ENCODE measurements at regions not wholly inside any gene's neighbourhood (a gene's known extent, or its start where the extent isn't known, plus 50 kb on each side); places are given as distances from the start of the nearest gene placed in this dataset.
A peak's percentile ranks its signal among the peaks of the same experiment; 100 is the strongest.
"Not testable (repeated sequence)": the region's sequence is repeated elsewhere in the genome, so short reads cannot be mapped to it uniquely, and the experiment has no call there.

DNA sequence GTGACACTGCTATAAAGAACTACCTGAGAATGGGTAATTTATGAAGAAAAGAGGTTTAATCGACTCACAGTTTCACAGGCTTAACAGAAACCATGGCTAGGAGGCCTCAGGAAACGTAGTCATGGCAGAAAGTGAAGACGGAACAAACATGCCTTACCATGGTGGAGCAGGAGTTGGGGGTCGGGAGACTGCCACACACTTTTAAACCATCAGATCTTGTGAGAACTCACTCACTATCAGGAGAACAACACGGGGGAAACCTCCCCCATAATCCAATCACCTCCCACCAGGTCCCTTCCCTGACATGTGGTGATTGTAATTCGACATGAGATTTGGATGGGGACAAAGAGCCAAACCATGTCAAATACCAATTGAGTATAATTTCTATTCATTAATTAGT, 2392.6 kb upstream of the C9orf72 start:
- DNase-seq, result no peak

DNA sequence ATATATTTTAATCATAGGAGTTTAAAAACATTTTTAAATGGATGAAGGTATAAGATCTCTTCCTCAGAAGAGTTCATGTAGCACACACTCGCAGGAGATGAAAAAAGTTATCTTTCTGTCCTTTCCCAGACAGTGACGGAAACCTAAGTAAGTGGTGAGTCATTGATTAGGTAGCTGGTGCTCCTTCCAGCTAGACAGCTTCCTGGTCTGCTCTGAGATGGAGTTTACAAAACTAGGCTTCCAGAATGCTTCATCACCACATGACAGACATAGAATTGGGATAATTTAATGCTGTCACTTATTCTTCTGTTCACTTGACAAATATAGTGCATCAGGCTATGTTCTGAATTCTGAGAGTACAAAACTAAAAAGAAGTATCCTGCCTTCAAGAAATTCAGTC, 2393.0 kb upstream of the C9orf72 start:
- no peak for DNase-seq

DNA sequence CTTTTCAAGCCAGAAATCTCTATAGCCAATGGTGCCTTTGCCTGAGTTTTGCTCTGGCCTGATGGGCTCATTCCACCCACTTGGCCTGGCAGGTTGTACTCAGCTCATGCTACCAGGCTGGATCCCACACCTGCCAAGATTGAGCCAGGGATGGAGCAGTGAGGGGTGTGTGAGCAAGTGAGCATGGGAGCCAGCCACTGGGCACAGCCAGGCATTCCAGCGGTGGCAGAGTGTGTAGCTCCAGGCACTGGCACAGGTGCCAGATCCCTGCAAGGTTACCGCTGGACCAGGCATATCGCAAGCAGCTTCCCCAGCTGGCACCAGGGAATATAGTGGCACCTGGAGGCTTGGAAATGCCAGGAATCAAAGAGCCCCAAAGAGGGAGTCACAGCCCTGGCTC, 2395.6 kb upstream of the C9orf72 start:
- DNase-seq, result no peak

DNA sequence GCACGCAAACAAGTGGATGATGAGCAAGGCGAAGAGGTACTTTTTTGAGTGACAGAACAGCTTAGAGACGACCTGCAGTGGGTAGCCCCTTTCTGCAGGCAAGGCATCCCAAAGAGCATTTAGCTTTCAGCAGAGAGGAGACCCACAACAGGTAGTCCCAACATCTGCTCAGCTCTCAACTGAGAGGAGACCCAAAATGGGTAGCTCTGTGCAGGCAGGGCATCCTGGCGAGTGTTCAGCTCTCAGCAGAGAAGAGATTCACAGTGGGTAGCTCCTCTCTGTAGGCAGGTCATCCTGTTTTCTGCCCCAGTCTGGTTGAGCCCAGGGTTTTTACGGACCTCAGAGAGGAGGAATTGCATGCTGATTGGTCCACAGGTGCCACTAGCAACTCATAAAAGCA, 2396.1 kb upstream of the C9orf72 start:
- DNase-seq, result no peak

DNA sequence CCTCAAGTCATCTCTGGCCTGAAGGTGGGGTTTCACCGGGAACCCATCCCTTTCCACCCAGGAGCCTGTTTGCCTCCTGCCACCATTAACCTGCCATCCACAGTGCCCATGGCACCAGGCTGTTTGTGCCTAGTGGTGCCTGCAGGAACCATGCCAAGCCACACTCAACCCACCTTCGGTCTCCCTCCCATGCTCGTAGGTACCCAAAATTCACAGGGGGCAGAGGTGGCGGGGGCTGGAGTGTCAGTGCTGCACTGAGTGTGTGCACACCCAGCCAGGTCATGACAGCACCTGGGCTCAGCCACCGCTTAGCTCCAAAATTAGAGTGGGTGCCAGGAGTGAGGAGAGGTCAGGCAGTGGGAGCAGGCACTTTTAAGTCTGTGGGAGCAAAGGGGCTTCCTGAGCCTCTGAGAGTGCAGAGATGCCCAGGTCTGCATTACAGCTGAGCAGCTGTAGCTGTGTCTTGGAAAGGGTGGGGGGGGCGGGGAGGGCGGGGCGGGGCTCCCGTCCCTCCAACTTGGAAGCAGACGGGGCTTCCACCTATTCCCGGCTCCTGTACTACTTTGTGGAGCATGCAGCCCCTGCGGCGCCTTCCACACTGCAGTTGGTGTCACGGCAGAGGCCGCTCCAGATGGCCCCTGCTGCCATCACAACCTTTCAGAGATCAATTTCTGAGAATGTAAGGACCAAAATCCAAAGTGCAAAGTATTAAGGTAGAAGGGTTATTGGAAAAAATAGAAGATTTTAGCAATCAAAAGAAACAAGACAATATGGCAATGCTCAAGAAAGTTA, 2396.8 kb upstream of the C9orf72 start:
- no peak for DNase-seq

DNA sequence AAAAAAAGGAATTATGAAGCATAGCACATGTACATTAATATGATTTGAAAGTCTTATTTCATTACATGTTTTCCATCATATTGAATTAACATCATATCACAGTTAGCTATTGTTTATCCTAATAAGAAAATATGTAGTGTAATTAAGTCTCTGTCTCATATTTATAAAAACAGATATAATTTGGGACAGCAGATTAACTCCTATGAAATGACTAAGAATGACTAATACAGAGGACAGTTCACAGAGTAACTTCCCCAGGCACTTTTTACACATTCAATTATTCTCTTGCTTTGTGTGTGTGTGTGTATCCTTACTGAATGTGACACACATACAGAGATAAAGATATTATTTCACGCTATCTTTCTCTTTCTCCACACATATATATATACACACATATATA, 2400.9 kb upstream of the C9orf72 start:
- DNase-seq, result no peak

DNA sequence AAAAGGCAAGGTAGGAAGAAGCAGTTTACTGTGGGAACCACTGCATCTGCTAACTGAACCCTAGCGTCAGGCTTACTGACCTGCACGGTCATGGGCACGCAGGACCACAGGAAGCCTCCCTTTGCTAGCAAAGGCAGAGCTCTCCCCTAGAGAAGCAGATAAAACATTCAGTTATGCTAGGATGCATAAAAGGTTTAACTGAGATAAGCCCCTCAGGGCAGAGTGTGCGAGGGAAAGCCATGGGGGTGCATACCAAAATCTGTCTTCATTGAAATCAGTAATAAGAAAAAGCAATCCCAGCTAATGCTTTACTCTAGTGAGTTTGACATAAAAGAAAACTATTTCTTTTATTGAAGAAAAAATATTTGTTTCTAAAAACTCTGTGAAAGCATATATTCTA, 2403.7 kb upstream of the C9orf72 start:
- no peak for DNase-seq

DNA sequence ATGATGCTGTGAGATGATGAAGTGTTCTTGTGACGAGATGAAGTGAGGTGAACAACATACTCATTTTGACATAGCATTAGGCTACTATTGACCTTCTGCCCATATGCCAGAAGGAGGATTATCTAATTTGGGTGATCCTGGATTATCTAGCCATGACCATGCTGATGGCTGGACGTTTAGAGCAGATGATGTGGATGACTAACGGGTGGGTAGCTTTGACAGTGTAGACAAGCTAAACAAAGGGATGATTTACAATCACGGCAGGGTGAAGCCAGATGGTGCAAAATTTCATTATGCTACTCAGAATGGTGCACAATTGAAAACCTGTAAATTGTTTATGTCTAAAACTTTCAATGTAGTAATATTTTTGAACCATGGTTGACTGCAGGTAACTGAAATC, 2403.4 kb upstream of the ACO1 start:
- no peak for DNase-seq

DNA sequence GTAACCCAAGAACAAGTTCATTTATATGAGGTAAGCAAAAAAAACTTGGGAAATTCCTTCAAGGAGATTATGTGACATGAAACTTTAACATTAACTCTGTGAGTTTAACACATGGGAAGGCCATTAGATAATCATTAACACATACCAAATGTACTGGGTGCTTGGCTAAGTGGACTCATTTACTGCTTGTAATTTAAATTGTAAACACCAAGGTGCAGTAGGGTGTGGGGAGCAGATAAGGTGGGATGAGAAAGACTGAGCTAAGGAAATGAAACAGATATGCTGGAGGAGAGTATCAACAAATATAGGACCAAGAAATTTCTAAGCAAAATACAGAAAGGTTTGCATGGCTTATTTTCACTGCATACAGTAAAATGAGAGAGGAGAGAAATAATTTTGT, 2384.8 kb upstream of the ACO1 start:
- DNase-seq, result no peak

DNA sequence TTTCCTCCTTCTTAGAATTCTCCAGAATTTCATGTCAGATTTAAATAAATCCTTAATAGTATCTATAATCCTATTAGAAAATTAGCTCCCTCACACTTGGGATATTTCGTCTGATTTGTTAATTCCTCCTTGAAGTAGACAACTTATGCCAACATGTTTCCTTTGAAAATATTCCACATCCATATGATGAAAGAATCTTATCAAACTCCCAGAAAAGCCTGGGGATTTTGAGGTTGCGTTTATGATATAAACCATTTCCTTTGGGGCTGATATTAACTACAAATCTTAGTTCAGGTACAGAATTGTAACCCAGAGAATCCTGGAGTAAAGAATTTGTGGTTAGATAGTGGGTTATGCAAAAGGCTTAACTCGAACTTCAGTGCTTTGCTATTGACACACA, 2373.8 kb upstream of the ACO1 start:
- no peak for DNase-seq

DNA sequence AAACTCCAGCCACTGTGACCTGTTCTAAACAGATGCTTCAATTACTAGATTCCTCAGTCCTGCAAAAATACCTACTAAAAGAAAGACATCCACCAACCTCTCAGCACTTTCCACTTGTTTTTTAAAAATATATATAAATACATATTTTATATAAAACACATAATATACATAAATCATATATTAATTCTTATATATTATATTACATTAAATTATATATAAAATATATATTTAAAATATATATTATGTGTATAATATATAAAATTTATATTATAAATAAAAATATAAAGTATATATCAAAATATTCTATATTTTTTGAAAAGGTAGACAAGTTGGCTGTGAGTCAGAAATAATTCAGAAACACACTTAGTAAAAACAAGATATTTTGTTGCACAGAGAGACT, 2371.8 kb upstream of the ACO1 start:
- DNase-seq, result no peak

DNA sequence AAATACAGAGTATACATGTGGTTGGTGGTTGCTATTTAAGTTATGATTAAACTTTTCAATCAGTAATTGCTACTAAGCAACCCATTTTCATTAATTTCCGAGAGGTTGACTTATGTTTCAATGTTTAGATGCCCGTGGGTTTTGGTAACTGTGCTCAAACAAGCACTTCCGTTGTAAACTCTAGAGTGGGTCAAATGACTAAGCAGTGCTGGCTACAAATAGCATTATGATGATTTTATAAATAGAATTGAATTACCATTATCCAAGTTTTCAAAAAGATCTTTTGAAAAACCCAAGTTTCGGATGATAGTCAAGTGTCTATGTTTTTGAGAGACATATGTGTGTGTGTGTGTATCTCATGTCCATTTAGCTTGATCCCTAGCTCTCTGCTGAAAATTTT, 2369.4 kb upstream of the ACO1 start:
- DNase-seq, result no peak

DNA sequence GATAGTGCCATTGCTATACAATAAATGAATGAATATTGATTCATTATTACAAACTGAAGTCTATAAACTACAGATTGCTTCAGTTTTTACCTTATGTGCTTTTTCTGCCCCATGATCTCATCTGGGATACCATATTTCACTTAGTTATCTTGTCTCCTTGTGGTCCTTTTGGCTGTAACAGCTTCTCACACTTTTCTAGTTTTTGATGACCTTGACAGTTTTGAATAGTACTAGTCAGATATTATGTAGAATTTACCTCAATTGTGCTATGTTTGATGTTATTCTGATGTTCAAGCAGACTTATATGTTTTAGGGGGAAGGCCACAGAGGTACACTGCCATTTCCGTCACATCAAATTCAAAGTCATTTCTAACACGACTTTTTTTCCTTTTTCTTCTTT, 2364.3 kb upstream of the ACO1 start:
- no peak for DNase-seq

DNA sequence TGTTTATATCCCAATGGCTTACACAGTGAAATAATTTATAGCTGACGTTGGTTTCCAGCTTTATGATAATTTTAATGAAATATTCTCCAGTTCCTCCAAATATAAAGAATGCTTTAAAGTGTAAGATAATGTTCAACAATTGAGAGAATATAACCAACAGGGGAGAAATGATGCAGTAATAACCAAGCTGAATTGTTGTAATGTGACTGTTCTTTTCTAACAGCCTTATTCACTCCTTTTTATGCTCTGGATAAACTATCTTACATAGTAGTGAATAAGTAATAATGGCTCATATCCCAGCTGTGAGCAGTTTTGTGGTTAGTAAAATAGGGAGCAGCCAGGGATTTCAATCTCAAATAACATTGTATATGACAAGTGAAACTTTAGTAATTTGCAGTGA, 2348.7 kb upstream of the ACO1 start:
- DNase-seq, result no peak

DNA sequence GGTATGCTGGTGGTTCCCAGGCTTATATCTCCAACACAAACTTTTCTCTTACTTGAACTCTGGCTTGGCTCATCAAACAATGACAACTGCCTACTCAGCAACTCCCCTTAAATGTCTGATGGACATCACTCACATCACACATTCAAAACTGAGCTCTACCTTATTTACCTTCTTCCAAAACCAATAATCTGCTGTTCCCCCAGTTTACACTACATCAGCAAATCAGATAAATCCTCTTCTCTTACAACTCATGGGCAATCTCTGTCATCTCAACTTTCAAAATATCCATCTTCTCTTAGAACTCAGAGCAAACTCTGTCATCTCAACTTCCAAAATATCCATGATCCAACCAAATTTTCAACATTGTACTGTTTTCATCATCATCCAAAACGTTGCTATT, 2347.9 kb upstream of the ACO1 start:
- no peak for DNase-seq

DNA sequence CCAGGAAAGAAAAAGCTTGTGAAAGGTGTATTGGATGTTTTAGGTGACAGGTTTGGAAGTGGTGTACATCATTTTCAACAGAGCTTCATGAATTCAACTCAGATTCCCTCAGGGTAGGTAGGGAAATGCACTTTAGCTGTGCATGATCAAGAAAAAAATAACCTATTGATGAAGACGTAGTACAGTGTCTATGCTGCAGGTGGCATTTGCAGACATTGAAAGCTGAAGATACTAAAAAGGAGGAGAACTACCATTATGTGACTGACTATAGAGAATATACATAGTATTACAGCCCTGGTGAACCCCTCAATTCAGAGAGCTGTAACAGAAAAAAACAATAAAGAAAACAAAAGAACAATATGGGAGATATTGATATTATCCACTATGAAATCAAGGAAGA, 2344.7 kb upstream of the ACO1 start:
- peak; percentile 28 for DNase-seq

DNA sequence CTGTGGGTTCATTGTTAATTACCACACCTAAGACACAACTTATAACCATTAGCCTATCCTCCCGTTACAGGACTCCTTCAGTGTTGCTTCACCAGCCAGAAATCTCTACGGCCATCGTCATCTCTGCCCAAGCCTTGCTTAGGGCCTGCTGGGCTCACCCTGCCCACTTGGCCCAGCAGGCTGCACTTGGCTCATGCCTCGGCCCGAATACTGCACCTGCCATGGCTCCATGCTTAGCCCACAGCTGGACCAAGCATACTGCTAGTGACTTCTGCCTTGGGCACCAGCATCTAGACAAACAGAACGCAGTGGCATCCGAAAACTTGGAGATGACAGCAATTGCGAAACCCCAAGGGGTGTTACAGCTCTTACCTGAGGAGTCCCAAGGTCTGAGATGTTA, 2336.0 kb upstream of the ACO1 start:
- DNase-seq, result no peak

DNA sequence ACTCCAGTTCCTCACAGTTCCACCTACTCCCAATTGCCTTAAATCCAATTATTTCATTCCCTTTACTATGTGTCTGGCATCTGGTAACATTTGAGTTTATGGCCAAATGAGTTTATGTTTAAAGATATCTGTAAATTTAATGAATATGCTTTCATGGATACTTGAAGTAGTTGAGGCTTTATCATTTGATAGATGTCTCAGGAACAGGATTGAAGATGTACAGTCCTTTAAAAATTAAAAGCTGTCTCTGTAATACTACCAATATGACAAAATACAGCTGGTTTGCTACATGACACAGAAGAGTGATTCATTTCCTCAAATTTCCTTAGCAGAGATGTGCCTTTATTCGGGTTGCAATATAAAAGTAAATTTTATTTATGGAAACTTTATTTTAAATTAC, 2326.0 kb upstream of the ACO1 start:
- no peak for DNase-seq

DNA sequence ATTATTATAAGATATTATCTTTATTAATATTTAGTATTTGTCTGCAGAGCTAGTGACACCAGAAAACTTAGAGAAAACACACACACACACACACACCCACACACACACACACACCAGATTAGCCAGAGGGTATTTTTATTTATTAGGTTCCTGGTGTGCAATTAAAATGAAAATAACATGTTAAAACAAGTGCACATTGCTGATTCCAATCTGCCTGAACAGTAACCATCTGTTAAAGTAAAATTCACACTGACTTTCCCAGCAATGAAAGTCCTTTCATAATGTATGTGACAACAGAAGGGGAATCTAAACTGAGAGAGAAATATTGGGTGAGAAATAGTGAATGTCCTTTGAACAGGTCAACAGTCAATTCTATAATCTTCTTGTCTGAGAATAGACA, 2323.5 kb upstream of the ACO1 start:
- DNase-seq, result no peak

DNA sequence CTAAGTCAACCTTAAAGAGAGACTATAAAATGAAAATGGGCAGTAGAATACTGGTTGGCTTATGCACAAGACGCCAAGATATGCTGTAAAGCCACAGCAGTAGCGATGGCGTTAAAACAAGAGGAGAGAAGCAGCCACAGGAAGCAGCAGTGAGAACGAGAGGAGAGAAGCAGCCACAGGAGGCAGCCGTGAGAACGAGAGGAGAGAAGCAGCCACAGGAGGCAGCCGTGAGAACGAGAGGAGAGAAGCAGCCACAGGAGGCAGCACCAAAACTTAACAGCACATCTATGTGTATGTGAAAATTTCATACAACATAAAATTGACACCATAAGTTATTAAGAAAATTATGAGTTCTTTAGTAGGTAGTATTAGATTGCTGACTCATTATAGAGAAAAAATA, 2318.6 kb upstream of the ACO1 start:
- no peak for DNase-seq

DNA sequence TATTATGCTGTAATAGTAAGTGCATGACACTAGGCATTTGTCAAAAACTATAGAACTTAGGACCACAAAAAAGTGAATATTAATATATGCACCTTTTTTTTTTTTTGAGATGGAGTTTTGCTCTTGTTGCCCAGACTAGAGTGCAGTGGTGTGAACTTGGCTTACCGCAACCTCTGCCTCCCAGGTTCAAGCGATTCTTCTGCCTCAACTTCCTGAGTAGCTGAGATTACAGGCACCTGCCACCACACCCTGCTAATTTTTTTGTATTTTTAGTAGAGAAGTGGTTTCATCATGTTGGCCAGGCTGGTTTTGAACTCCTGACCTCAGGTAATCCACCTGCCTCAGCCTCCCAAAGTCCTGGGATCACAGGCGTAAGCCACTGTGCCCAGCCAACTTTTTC, 2315.2 kb upstream of the ACO1 start:
- not testable (repeated sequence) for DNase-seq

DNA sequence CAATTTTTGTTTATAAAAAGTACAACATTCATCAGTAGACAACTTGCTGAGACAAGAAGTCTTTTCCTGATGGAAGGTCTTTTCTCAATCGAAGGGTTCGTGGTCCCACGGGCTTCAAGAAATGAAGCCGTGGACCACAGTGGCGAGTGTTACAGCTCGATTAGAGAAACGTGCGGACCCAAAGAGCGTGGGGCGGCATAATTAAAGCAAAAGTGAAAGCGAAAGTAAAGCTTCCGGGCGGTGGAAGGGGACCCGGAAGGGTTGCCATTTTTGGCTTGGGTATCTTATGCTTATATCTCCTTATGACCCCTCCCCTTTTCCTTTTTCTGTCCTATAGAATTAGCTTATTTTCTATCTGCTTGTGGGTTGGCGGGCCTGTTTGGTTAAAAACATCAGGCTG, 2309.4 kb upstream of the ACO1 start:
- no peak for DNase-seq

DNA sequence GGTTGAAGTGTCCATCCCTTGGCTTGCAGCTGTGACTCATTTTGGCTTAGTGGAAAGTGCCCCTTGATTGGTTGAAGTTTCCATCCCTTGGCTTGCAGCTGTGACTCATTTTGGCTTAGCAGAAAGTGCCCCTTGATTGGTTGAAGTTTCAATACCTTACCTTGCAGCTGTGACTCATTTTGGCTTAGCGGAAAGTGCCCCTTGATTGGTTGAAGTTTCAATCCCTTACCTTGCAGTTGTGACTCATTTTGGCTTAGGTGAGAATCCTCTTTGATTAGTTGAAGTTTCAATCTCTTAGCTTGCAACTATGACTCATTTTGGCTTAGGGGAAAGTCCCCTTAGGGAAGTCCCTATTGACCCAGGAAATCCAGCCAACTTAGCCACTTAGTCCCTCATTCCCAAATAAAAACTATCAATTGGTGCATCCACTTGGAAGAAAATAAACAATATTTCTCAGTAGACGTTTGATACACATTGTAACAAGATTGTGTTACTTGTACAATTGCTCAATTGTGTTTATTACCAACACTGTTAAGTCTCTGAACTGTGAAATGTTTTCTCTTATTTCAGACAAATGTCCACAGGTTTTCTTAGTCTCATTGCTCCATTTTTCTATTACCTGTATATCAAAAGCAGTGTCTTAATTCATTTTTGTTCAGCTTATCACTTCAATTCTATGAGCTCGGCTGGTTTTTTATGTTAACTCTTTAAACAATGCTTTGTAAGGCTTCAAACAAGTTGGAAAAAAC, 2308.8 kb upstream of the ACO1 start:
- DNase-seq, result no peak

DNA sequence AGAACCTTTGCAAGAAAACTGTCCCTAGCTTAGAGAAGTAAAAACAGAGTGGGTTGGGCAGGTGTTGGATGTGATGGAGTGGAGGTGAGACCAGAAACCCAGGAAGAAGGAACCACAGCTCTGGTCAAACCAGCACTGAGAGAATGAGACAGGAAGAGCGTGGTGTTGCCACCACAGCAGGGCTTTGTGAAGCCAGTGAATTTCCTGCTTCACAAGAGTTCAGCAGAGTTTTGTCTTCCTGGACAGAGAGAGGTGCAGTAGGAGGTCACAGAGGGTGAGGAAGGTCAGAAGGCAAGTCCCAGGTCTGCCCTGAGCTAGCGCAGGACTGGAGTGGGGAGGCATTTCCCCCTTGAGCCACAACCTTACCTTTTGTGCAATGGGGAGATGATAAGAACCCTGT, 2306.2 kb upstream of the ACO1 start:
- DNase-seq, result no peak

DNA sequence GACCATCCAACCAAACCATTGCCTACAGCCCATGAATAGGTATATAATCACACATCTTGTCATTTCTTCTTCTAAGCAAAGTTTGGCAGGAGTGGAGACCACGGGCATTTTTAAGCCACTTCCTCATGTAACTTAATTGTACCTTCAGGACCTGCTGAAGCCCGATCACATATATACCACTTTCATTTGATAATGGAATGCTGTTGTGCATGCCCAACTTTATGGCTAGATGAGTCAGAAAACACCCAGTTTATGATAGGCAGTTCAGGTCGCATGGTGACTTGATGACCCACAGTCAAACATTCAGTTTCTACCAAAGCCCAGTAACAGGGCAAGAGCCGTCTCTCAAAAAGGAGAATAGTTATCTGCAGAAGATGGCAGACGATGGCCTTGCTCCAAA, 2295.0 kb upstream of the ACO1 start:
- DNase-seq, result no peak

All from COR-L47 (cell line).